GM12891 (cell line): ENCODE measurements at regions not wholly inside any gene's neighbourhood (a gene's known extent, or its start where the extent isn't known, plus 50 kb on each side); places are given as distances from the start of the nearest gene placed in this dataset.

Source experiments
- POLR2A ChIP-seq: IDR thresholded peaks from 2 replicates; pipeline ENCODE4 v1.6.1; 2011; ENCODE audit warnings: low read depth, low read length, control low read depth
- POLR2AphosphoS5 ChIP-seq: IDR thresholded peaks from 2 replicates; pipeline ENCODE4 v1.6.1; 2011; ENCODE audit warnings: low read depth, low read length, control low read depth
- POU2F2 ChIP-seq: IDR thresholded peaks from 2 replicates; pipeline ENCODE4 v1.6.1; 2011; ENCODE audit warnings: low read depth, mild to moderate bottlenecking, control low read depth, low read length, moderate library complexity
- SPI1 ChIP-seq: IDR thresholded peaks from 2 replicates; pipeline ENCODE4 v1.6.1; 2011; ENCODE audit warnings: low read depth, low read length, control low read depth
- TAF1 ChIP-seq: IDR thresholded peaks from 2 replicates; pipeline ENCODE4 v1.6.1; 2011; ENCODE audit warnings: low read depth, low read length, control low read depth

DNA sequence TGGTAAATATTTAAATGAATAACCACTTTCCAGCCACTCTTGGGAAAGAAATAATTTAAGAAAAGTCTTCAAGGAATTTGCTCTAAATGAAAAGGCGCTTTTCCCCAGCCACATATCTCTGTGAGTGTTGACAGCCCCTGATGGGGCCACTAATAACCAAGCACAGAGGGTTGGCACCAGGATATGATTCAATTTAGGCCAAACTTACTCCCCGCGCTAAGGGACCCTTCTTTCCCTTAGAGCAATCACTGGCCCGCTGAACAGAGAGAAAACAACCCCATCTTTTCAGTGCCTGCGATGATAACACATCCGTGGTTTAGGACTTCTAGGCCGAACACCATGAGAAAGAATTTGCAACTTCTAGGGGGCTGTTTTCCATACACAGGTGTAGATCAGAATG is 310.8 kb downstream of the EIPR1 start:
- TF ChIP-seq POLR2AphosphoS5 (no peak), POLR2A (no peak), TAF1 (no peak), SPI1 (no peak), POU2F2 (no peak)
